Panc1 (cell line): ENCODE measurements at regions not wholly inside any gene's neighbourhood (a gene's known extent, or its start where the extent isn't known, plus 50 kb on each side); places are given as distances from the start of the nearest gene placed in this dataset.

Experiments
- CTCF ChIP-seq: fragments of 450-650 bp; IDR thresholded peaks from 2 replicates; pipeline ENCODE4 v1.5.1; 2017; ENCODE audit warnings: mild to moderate bottlenecking
- SIN3A ChIP-seq: IDR thresholded peaks from 2 replicates; pipeline ENCODE4 v1.6.1; 2012; ENCODE audit warnings: low read depth, mild to moderate bottlenecking, low read length, moderate library complexity, borderline replicate concordance; ENCODE audit not compliant: insufficient read depth

GRCh38 chr12:78403136-78403535, 461.4 kb upstream of the SYT1 start:
- TF ChIP-seq CTCF (no peak), SIN3A (no peak)
